ENCODE measurements at regions not wholly inside any gene's neighbourhood (a gene's known extent, or its start where the extent isn't known, plus 50 kb on each side); places are given as distances from the start of the nearest gene placed in this dataset.

DNA sequence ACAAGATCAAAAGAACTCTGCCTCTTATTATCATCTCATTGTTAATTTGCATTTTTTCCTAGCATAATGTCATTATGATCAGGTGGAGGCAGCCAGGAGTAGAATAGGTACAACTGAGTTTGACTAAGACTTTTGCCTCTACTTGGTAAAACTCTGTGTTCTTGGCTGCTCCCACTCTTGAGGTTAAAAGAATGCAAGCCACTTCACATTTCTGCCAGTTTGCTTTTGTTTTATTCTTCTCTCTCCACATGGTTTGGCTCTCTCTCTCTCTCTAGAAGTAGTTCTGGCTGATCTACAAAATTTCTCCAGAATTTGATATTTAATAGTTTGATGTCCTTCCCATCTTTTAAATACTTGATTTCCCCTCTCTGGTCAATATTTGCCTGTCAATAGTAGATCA lies 170.7 kb upstream of the E2F7 start:
- no peak for TF ChIP-seq EZH2 (IDR thresholded peaks at IDR 0.05)
- TF ChIP-seq, protein P1, sequence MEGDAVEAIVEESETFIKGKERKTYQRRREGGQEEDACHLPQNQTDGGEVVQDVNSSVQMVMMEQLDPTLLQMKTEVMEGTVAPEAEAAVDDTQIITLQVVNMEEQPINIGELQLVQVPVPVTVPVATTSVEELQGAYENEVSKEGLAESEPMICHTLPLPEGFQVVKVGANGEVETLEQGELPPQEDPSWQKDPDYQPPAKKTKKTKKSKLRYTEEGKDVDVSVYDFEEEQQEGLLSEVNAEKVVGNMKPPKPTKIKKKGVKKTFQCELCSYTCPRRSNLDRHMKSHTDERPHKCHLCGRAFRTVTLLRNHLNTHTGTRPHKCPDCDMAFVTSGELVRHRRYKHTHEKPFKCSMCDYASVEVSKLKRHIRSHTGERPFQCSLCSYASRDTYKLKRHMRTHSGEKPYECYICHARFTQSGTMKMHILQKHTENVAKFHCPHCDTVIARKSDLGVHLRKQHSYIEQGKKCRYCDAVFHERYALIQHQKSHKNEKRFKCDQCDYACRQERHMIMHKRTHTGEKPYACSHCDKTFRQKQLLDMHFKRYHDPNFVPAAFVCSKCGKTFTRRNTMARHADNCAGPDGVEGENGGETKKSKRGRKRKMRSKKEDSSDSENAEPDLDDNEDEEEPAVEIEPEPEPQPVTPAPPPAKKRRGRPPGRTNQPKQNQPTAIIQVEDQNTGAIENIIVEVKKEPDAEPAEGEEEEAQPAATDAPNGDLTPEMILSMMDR (IDR thresholded peaks at IDR 0.05): no peak
- no peak for TF ChIP-seq EZH2phosphoT487 (IDR thresholded peaks at IDR 0.05)

All from neural progenitor cell (in vitro differentiated cells).